ENCODE measurements at regions not wholly inside any gene's neighbourhood (a gene's known extent, or its start where the extent isn't known, plus 50 kb on each side); places are given as distances from the start of the nearest gene placed in this dataset.
"Not testable (repeated sequence)": the region's sequence is repeated elsewhere in the genome, so short reads cannot be mapped to it uniquely, and the experiment has no call there.

- no peak overlapping the region for H3K4me3 ChIP-seq (ENCODE audit: insufficient read depth, low read depth, low read length)
- no peaks in the 10 kb centered on the region for H3K36me3 ChIP-seq (replicated peaks; ENCODE audit: control insufficient read depth, insufficient read depth, low read length)
- H3K27me3 ChIP-seq (ENCODE audit: control insufficient read depth, insufficient read depth, low read length): no peaks in the 10 kb centered on the region
- no peak for DNase-seq
Measured at GRCh38 chr1:244144053-244144452, 93.0 kb downstream of the ZBTB18 start.

GRCh38 chr1:244150071-244150470, 99.0 kb downstream of the ZBTB18 start:
- H3K36me3 ChIP-seq (replicated peaks; ENCODE audit: control insufficient read depth, insufficient read depth, low read length): no peaks in the 10 kb centered on the region
- H3K27me3 ChIP-seq (ENCODE audit: control insufficient read depth, insufficient read depth, low read length): no peaks in the 10 kb centered on the region
- DNase-seq: no peak
- no peak overlapping the region for H3K4me3 ChIP-seq (ENCODE audit: insufficient read depth, low read depth, low read length)

GRCh38 chr1:244150665-244151064, 99.6 kb downstream of the ZBTB18 start:
- no peak overlapping the region for H3K4me3 ChIP-seq (ENCODE audit: insufficient read depth, low read depth, low read length)
- no peaks in the 10 kb centered on the region for H3K27me3 ChIP-seq (ENCODE audit: control insufficient read depth, insufficient read depth, low read length)
- H3K36me3 ChIP-seq (replicated peaks; ENCODE audit: control insufficient read depth, insufficient read depth, low read length): no peaks in the 10 kb centered on the region
- no peak for DNase-seq

GRCh38 chr1:244151537-244151936, 100.5 kb downstream of the ZBTB18 start:
- no peak for DNase-seq
- no peak overlapping the region for H3K4me3 ChIP-seq (ENCODE audit: insufficient read depth, low read depth, low read length)

GRCh38 chr1:244154508-244154871, 103.4 kb downstream of the ZBTB18 start:
- no peaks in the 10 kb centered on the region for H3K27me3 ChIP-seq (ENCODE audit: control insufficient read depth, insufficient read depth, low read length)
- H3K36me3 ChIP-seq (replicated peaks; ENCODE audit: control insufficient read depth, insufficient read depth, low read length): no peaks in the 10 kb centered on the region

More at GRCh38 chr1:244151537-244151936, 100.5 kb downstream of the ZBTB18 start:
- Histone ChIP-seq H3K36me3 (replicated peaks; ENCODE audit: control insufficient read depth, insufficient read depth, low read length) (no peaks in the 10 kb centered on the region), H3K27me3 (ENCODE audit: control insufficient read depth, insufficient read depth, low read length) (no peaks in the 10 kb centered on the region)

GRCh38 chr1:244154872-244155531, 103.9 kb downstream of the ZBTB18 start:
- no peaks in the 10 kb centered on the region for H3K27me3 ChIP-seq (ENCODE audit: control insufficient read depth, insufficient read depth, low read length)
- H3K36me3 ChIP-seq (replicated peaks; ENCODE audit: control insufficient read depth, insufficient read depth, low read length): no peaks in the 10 kb centered on the region
- DNase-seq: peak; percentile 56
- no peak overlapping the region for H3K4me3 ChIP-seq (ENCODE audit: insufficient read depth, low read depth, low read length)

More at GRCh38 chr1:244154508-244154871, 103.4 kb downstream of the ZBTB18 start:
- DNase-seq: no peak
- no peak overlapping the region for H3K4me3 ChIP-seq (ENCODE audit: insufficient read depth, low read depth, low read length)

GRCh38 chr1:244155661-244156060, 104.6 kb downstream of the ZBTB18 start:
- Histone ChIP-seq H3K27me3 (ENCODE audit: control insufficient read depth, insufficient read depth, low read length) (no peaks in the 10 kb centered on the region), H3K36me3 (replicated peaks; ENCODE audit: control insufficient read depth, insufficient read depth, low read length) (no peaks in the 10 kb centered on the region), H3K4me3 (ENCODE audit: insufficient read depth, low read depth, low read length) (no peak overlapping the region)
- DNase-seq: no peak

- DNase-seq; H3K27me3 ChIP-seq (ENCODE audit: control insufficient read depth, insufficient read depth, low read length); H3K4me3 ChIP-seq (ENCODE audit: insufficient read depth, low read depth, low read length); H3K36me3 ChIP-seq (replicated peaks; ENCODE audit: control insufficient read depth, insufficient read depth, low read length): not testable (repeated sequence)
Measured at GRCh38 chr1:244156617-244157016, 105.5 kb downstream of the ZBTB18 start.

GRCh38 chr1:244157731-244158438, 106.8 kb downstream of the ZBTB18 start:
- no peak for DNase-seq
- Histone ChIP-seq H3K36me3 (replicated peaks; ENCODE audit: control insufficient read depth, insufficient read depth, low read length) (no peaks in the 10 kb centered on the region), H3K27me3 (ENCODE audit: control insufficient read depth, insufficient read depth, low read length) (no peaks in the 10 kb centered on the region)

GRCh38 chr1:244159646-244160045, 108.6 kb downstream of the ZBTB18 start:
- Histone ChIP-seq H3K36me3 (replicated peaks; ENCODE audit: control insufficient read depth, insufficient read depth, low read length) (no peaks in the 10 kb centered on the region), H3K4me3 (ENCODE audit: insufficient read depth, low read depth, low read length) (no peak overlapping the region), H3K27me3 (ENCODE audit: control insufficient read depth, insufficient read depth, low read length) (no peaks in the 10 kb centered on the region)
- DNase-seq: no peak

More at GRCh38 chr1:244157731-244158438, 106.8 kb downstream of the ZBTB18 start:
- H3K4me3 ChIP-seq (ENCODE audit: insufficient read depth, low read depth, low read length): no peak overlapping the region

GRCh38 chr1:244160455-244161235, 109.6 kb downstream of the ZBTB18 start:
- H3K36me3 ChIP-seq (replicated peaks; ENCODE audit: control insufficient read depth, insufficient read depth, low read length): no peaks in the 10 kb centered on the region
- no peak for DNase-seq
- no peaks in the 10 kb centered on the region for H3K27me3 ChIP-seq (ENCODE audit: control insufficient read depth, insufficient read depth, low read length)
- H3K4me3 ChIP-seq (ENCODE audit: insufficient read depth, low read depth, low read length): no peak overlapping the region

GRCh38 chr1:244161236-244161510, 110.1 kb downstream of the ZBTB18 start:
- H3K36me3 ChIP-seq (replicated peaks; ENCODE audit: control insufficient read depth, insufficient read depth, low read length): no peaks in the 10 kb centered on the region
- no peaks in the 10 kb centered on the region for H3K27me3 ChIP-seq (ENCODE audit: control insufficient read depth, insufficient read depth, low read length)
- no peak for DNase-seq
- H3K4me3 ChIP-seq (ENCODE audit: insufficient read depth, low read depth, low read length): no peak overlapping the region

- Histone ChIP-seq H3K4me3 (ENCODE audit: insufficient read depth, low read depth, low read length) (no peak overlapping the region), H3K36me3 (replicated peaks; ENCODE audit: control insufficient read depth, insufficient read depth, low read length) (no peaks in the 10 kb centered on the region), H3K27me3 (ENCODE audit: control insufficient read depth, insufficient read depth, low read length) (no peaks in the 10 kb centered on the region)
- DNase-seq: no peak
Measured at GRCh38 chr1:244162786-244163530, 111.9 kb downstream of the ZBTB18 start.

- no peaks in the 10 kb centered on the region for H3K36me3 ChIP-seq (replicated peaks; ENCODE audit: control insufficient read depth, insufficient read depth, low read length)
- no peaks in the 10 kb centered on the region for H3K27me3 ChIP-seq (ENCODE audit: control insufficient read depth, insufficient read depth, low read length)
- H3K4me3 ChIP-seq (ENCODE audit: insufficient read depth, low read depth, low read length): no peak overlapping the region
- DNase-seq: no peak
Measured at GRCh38 chr1:244163861-244164510, 112.9 kb downstream of the ZBTB18 start.
